IMR-90 (cell line): ENCODE measurements at regions not wholly inside any gene's neighbourhood (a gene's known extent, or its start where the extent isn't known, plus 50 kb on each side); places are given as distances from the start of the nearest gene placed in this dataset.

Experiments used
- CTCF ChIP-seq: conservative IDR thresholded peaks from 2 replicates; pipeline ENCODE4 v1.5.1; 2012; ENCODE audit warnings: mild to moderate bottlenecking, low read depth, low read length, improper control_type of control experiment
- POLR2A ChIP-seq: IDR thresholded peaks from 2 replicates; pipeline ENCODE4 v1.6.1; 2012; ENCODE audit warnings: mild to moderate bottlenecking, low read depth, low read length
- RAD21 ChIP-seq: IDR thresholded peaks from 2 replicates; pipeline ENCODE4 v1.6.1; 2012; ENCODE audit warnings: low read length, improper control_type of control experiment

DNA sequence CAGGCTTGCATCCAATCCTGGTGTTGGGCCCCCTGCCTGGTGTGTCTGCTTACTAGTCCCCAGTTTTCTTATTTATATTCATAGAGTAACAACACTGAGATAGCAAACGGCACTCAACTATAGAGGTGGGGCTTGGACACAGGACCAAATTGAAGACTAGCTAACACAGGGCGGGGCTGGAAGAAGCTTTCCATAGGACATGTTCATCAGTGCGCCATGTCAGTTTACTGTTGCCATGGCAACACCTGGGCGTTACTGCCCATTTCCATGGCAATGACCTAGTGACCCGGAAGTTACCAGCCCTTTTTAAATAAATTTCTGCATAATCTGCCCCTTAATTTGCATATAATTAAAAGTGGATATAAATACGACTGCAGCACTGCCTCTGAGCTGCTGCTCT is 275.5 kb upstream of the TMEM132C start:
- TF ChIP-seq CTCF = no peak
- no peak for TF ChIP-seq POLR2A
- no peak for TF ChIP-seq RAD21
